ENCODE measurements at regions not wholly inside any gene's neighbourhood (a gene's known extent, or its start where the extent isn't known, plus 50 kb on each side); places are given as distances from the start of the nearest gene placed in this dataset.

GRCh38 chr15:70192041-70192440 is 94.3 kb upstream of the TLE3 start:
- TF ChIP-seq CTCF (IDR thresholded peaks at IDR 0.05) (no peak), POLR2A (IDR thresholded peaks at IDR 0.05) (no peak), POLR2AphosphoS5 (IDR thresholded peaks at IDR 0.05) (no peak)

Measured in prostate gland (tissue), 2 donors.